ENCODE measurements at regions not wholly inside any gene's neighbourhood (a gene's known extent, or its start where the extent isn't known, plus 50 kb on each side); places are given as distances from the start of the nearest gene placed in this dataset.

GRCh38 chr12:58419905-58420304 is 478.5 kb downstream of the ATP23 start:
- Histone ChIP-seq H3K4me2 (replicated peaks; ENCODE audit: low read depth, low read length, poor library complexity, severe bottlenecking) (no peak overlapping the region), H3K27ac (ENCODE audit: low read length in 2 of 2) (no peak overlapping the region), H3K36me3 (replicated peaks in 1 of 2; ENCODE audit: control extremely low read depth in 1 of 2, control insufficient read depth in 1 of 2, extremely low read depth in 1 of 2, insufficient read depth in 2 of 2, low read length in 1 of 2) (no peaks in the 10 kb centered on the region), H3K9me3 (ENCODE audit: control extremely low read depth in 1 of 3, control insufficient read depth in 2 of 3, insufficient read depth in 1 of 3, low read length in 2 of 3) (peaks cover 0 to 4% (median 0%) of the 10 kb centered on the region in 3 donors), H3K79me2 (ENCODE audit: control insufficient read depth, insufficient read depth, low read length) (no peaks in the 10 kb centered on the region), H2AFZ (ENCODE audit: insufficient read depth, low read depth, low read length, poor library complexity, severe bottlenecking) (no peak overlapping the region), H3K27me3 (replicated peaks in 1 of 4; ENCODE audit: control extremely low read depth in 1 of 4, control insufficient read depth in 3 of 4, insufficient read depth in 4 of 4, low read length in 3 of 4) (no peaks in the 10 kb centered on the region), H3K4me3 (ENCODE audit: control extremely low read depth in 1 of 5, extremely low read depth in 1 of 5, insufficient read depth in 1 of 5, low read depth in 2 of 5, low read length in 4 of 5) (no peak overlapping the region), H3K4me1 (ENCODE audit: control insufficient read depth in 2 of 2, insufficient read depth in 2 of 2, low read length in 2 of 2) (no peaks in the 10 kb centered on the region), H4K20me1 (ENCODE audit: control insufficient read depth, insufficient read depth, low read length, poor library complexity, severe bottlenecking) (no peaks in the 10 kb centered on the region), H3K9ac (ENCODE audit: low read length) (no peak overlapping the region)
- CTCF ChIA-PET: no interaction called here
- Mint-ChIP-seq H3K27me3 (no peaks in the 10 kb centered on the region), H3K4me1 (no peaks in the 10 kb centered on the region), H3K9me3 (ENCODE audit: insufficient read depth) (no peaks in the 10 kb centered on the region), H3K4me3 (no peak overlapping the region), H3K27ac (no peak overlapping the region)
- no peak for DNase-seq
- no peak for TF ChIP-seq EZH2 (IDR thresholded peaks at IDR 0.05; ENCODE audit: borderline replicate concordance, insufficient read depth, low read depth, low read length, poor library complexity, severe bottlenecking)
- TF ChIP-seq CTCF (IDR thresholded peaks at IDR 0.05): no peak
- no peak for ATAC-seq (ENCODE audit: low read depth)
- intact Hi-C loops (cut with micrococcal nuclease): no loop called here
- no CpG with 5 or more reads among the region's 1 CpG for WGBS (ENCODE audit: insufficient coverage)
- POLR2A ChIA-PET: no interaction called here

DNA sequence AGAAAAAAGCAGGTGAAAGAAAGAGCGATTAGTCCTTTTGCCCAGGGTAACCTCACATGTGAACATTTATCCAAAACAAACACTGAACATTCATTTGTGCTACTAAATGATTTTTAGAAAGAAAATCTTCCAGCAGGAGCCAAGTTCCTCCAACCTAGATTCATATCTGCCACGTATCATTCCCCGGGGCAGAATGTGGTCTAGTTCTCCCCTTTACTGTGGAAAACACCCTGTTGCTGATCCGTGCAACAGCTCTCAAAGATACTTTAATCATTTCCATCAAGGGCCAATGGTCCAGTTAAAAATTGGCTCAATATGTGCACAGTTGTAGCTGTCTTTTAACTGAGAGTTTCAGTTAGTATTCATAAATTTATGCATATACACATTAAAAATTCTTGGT is 479.1 kb downstream of the ATP23 start:
- intact Hi-C loops (cut with micrococcal nuclease): no loop called here
- ATAC-seq (ENCODE audit: low read depth) (no peak), DNase-seq (no peak)
- no peak overlapping the region for H3K9ac ChIP-seq (ENCODE audit: low read length)
- H3K4me1 Mint-ChIP-seq: no peaks in the 10 kb centered on the region
- H3K4me3 ChIP-seq (ENCODE audit: control extremely low read depth in 1 of 5, extremely low read depth in 1 of 5, insufficient read depth in 1 of 5, low read depth in 2 of 5, low read length in 4 of 5): no peak overlapping the region
- no peak overlapping the region for H3K27ac Mint-ChIP-seq
- no peaks in the 10 kb centered on the region for H3K36me3 ChIP-seq (replicated peaks in 1 of 2; ENCODE audit: control extremely low read depth in 1 of 2, control insufficient read depth in 1 of 2, extremely low read depth in 1 of 2, insufficient read depth in 2 of 2, low read length in 1 of 2)
- H2AFZ ChIP-seq (ENCODE audit: insufficient read depth, low read depth, low read length, poor library complexity, severe bottlenecking): no peak overlapping the region
- ChIA-PET CTCF (no interaction called here), POLR2A (no interaction called here)
- no peaks in the 10 kb centered on the region for H3K27me3 Mint-ChIP-seq
- H4K20me1 ChIP-seq (ENCODE audit: control insufficient read depth, insufficient read depth, low read length, poor library complexity, severe bottlenecking): no peaks in the 10 kb centered on the region
- no peak overlapping the region for H3K4me3 Mint-ChIP-seq
- no peaks in the 10 kb centered on the region for H3K4me1 ChIP-seq (ENCODE audit: control insufficient read depth in 2 of 2, insufficient read depth in 2 of 2, low read length in 2 of 2)
- no peak overlapping the region for H3K27ac ChIP-seq (ENCODE audit: low read length in 2 of 2)
- TF ChIP-seq EZH2 (IDR thresholded peaks at IDR 0.05; ENCODE audit: borderline replicate concordance, insufficient read depth, low read depth, low read length, poor library complexity, severe bottlenecking) (no peak), CTCF (IDR thresholded peaks at IDR 0.05) (no peak)
- H3K9me3 Mint-ChIP-seq (ENCODE audit: insufficient read depth): no peaks in the 10 kb centered on the region
- H3K27me3 ChIP-seq (replicated peaks in 1 of 4; ENCODE audit: control extremely low read depth in 1 of 4, control insufficient read depth in 3 of 4, insufficient read depth in 4 of 4, low read length in 3 of 4): no peaks in the 10 kb centered on the region
- H3K4me2 ChIP-seq (replicated peaks; ENCODE audit: low read depth, low read length, poor library complexity, severe bottlenecking): no peak overlapping the region
- WGBS (ENCODE audit: insufficient coverage): 24% methylated on average over 2 of the region's 4 CpGs
- no peaks in the 10 kb centered on the region for H3K79me2 ChIP-seq (ENCODE audit: control insufficient read depth, insufficient read depth, low read length)
- peaks cover 0 to 4% (median 0%) of the 10 kb centered on the region in 3 donors for H3K9me3 ChIP-seq (ENCODE audit: control extremely low read depth in 1 of 3, control insufficient read depth in 2 of 3, insufficient read depth in 1 of 3, low read length in 2 of 3)

Data from B cell (primary cell).